HG03439 (cell line): ENCODE measurements at regions not wholly inside any gene's neighbourhood (a gene's known extent, or its start where the extent isn't known, plus 50 kb on each side); places are given as distances from the start of the nearest gene placed in this dataset.

Experiments
- ATAC-seq: cut with Tn5 transposase; IDR thresholded peaks from one replicate; pipeline ENCODE4 v1.9.1; 2021; ENCODE audit warnings: mild to moderate bottlenecking, moderate library complexity; ENCODE audit not compliant: unreplicated experiment

GRCh38 chr12:115762936-115763335 lies 514.6 kb downstream of the MED13L start:
- ATAC-seq, result no peak

- no peak for ATAC-seq
Measured at GRCh38 chr12:115761784-115762183, 515.7 kb downstream of the MED13L start.

GRCh38 chr12:115760231-115760630 lies 517.3 kb downstream of the MED13L start:
- ATAC-seq, result no peak

- no peak for ATAC-seq
Measured at GRCh38 chr12:115758877-115759620, 518.4 kb downstream of the MED13L start.

- no peak for ATAC-seq
Measured at GRCh38 chr12:115758183-115758582, 519.3 kb downstream of the MED13L start.

- no peak for ATAC-seq
Measured at GRCh38 chr12:115756804-115757203, 520.7 kb downstream of the MED13L start.

- ATAC-seq, result no peak
Measured at GRCh38 chr12:115756271-115756670, 521.2 kb downstream of the MED13L start.

GRCh38 chr12:115755725-115756085 lies 521.8 kb downstream of the MED13L start:
- no peak for ATAC-seq

GRCh38 chr12:115755061-115755724 lies 522.3 kb downstream of the MED13L start:
- no peak for ATAC-seq

- ATAC-seq, result no peak
Measured at GRCh38 chr12:115752913-115753726, 524.4 kb downstream of the MED13L start.

GRCh38 chr12:115752156-115752555 lies 525.3 kb downstream of the MED13L start:
- no peak for ATAC-seq

GRCh38 chr12:115750340-115750739 lies 527.2 kb downstream of the MED13L start:
- ATAC-seq, result no peak

GRCh38 chr12:115749071-115749841 lies 528.2 kb downstream of the MED13L start:
- no peak for ATAC-seq

- ATAC-seq, result no peak
Measured at GRCh38 chr12:115740586-115741155, 536.8 kb downstream of the MED13L start.

GRCh38 chr12:115737895-115738294 lies 539.6 kb downstream of the MED13L start:
- no peak for ATAC-seq

GRCh38 chr12:115736360-115736759 lies 541.1 kb downstream of the MED13L start:
- no peak for ATAC-seq

GRCh38 chr12:115730975-115731541 lies 546.4 kb downstream of the MED13L start:
- ATAC-seq, result no peak

GRCh38 chr12:115726691-115727090 lies 550.8 kb downstream of the MED13L start:
- ATAC-seq, result no peak

GRCh38 chr12:115722181-115722580 lies 555.3 kb downstream of the MED13L start:
- no peak for ATAC-seq

GRCh38 chr12:115716551-115716950 lies 560.9 kb downstream of the MED13L start:
- no peak for ATAC-seq
